RPMI7951 (cell line): ENCODE measurements at regions not wholly inside any gene's neighbourhood (a gene's known extent, or its start where the extent isn't known, plus 50 kb on each side); places are given as distances from the start of the nearest gene placed in this dataset.
"Not testable (repeated sequence)": the region's sequence is repeated elsewhere in the genome, so short reads cannot be mapped to it uniquely, and the experiment has no call there.

Experiments
- DNase-seq: peaks from one replicate; pipeline ENCODE4 v3.0.0-alpha.2; 2012; ENCODE audit warnings: low read depth

DNA sequence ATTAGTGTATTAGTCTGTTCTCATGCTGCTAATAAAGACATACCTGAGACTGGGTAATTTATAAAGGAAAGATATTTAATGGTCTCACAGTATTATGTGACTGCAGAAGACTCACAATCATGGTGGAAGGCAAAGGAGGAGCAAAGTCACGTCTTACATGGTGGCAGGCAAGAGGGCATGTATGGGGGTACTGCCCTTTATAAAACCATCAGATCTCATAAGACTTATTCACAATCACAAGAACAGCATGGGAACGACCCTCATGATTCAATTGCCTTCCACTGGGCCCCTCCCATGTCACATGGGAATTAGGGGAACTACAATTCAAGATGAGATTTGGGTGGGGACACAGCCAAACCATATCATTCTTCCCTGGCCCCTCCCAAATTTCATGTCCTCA, 52.7 kb upstream of the ST3GAL5 start:
- not testable (repeated sequence) for DNase-seq

GRCh38 chr2:85939131-85939530, 50.3 kb upstream of the ST3GAL5 start:
- no peak for DNase-seq
